Cardiac fibroblast (primary cell): ENCODE measurements at regions not wholly inside any gene's neighbourhood (a gene's known extent, or its start where the extent isn't known, plus 50 kb on each side); places are given as distances from the start of the nearest gene placed in this dataset.
"Not testable (repeated sequence)": the region's sequence is repeated elsewhere in the genome, so short reads cannot be mapped to it uniquely, and the experiment has no call there.

Experiments used
- DNase-seq, 2 donors: peaks; one replicate each; pipeline versions ENCODE4 v3.0.0 to v3.0.0-alpha.2; 2010; ENCODE audit warnings: low read depth in 2 of 2
- H3K4me3 ChIP-seq, 2 donors: replicated peaks in 1 of 2; 1 replicate in 1 of 2; 2 replicates in 1 of 2; pipeline ENCODE4 v1.5.1; 2011; ENCODE audit warnings: low read depth in 2 of 2, low read length in 2 of 2, mild to moderate bottlenecking in 2 of 2, moderate library complexity in 1 of 2
- CTCF ChIP-seq: IDR thresholded peaks from one replicate; pipeline ENCODE4 v1.5.1; 2011; ENCODE audit warnings: low read depth, mild to moderate bottlenecking, low read length, inconsistent platforms

- no peak overlapping the region for H3K4me3 ChIP-seq
- TF ChIP-seq CTCF, result no peak
- DNase-seq, result no peak
Measured at GRCh38 chr1:215287362-215287761, 204.8 kb downstream of the KCNK2 start.

- DNase-seq, result no peak
- no peak for TF ChIP-seq CTCF
Measured at GRCh38 chr1:215290018-215290417, 207.5 kb downstream of the KCNK2 start.

GRCh38 chr1:215292932-215293331 lies 210.4 kb downstream of the KCNK2 start:
- no peak overlapping the region for H3K4me3 ChIP-seq
- no peak for TF ChIP-seq CTCF
- no peak for DNase-seq

More at GRCh38 chr1:215290018-215290417, 207.5 kb downstream of the KCNK2 start:
- H3K4me3 ChIP-seq, result no peak overlapping the region

- H3K4me3 ChIP-seq, result no peak overlapping the region
- no peak for DNase-seq
- TF ChIP-seq CTCF, result no peak
Measured at GRCh38 chr1:215306426-215306825, 223.9 kb downstream of the KCNK2 start.

- DNase-seq, result no peak
- TF ChIP-seq CTCF, result no peak
- H3K4me3 ChIP-seq, result no peak overlapping the region
Measured at GRCh38 chr1:215321802-215322201, 239.3 kb downstream of the KCNK2 start.

GRCh38 chr1:215323992-215324391 lies 241.5 kb downstream of the KCNK2 start:
- H3K4me3 ChIP-seq, DNase-seq: not testable (repeated sequence)

GRCh38 chr1:215330426-215330825 lies 236.7 kb upstream of the KCTD3 start:
- TF ChIP-seq CTCF, result no peak
- no peak overlapping the region for H3K4me3 ChIP-seq
- DNase-seq, result no peak
